ENCODE measurements at regions not wholly inside any gene's neighbourhood (a gene's known extent, or its start where the extent isn't known, plus 50 kb on each side); places are given as distances from the start of the nearest gene placed in this dataset.

DNA sequence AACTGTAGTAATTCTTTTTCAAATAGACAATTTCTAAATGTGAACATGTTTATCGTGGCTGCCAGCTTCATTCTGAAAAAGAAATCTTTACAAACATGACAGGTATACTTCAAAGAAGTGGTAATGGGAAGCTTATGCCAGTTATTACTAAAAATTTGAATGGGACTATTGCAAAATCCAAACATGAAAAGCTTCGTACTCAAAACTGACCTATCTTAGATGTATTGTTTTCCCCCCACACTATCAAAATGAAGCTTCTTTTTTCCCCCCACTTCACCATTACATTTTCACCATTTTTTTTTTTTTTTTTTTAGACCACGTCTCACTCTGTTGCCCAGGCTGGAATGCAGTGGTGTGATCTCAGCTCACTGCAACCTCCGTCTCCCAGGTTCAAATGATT lies 50.4 kb upstream of the SERTAD2 start:
- no peak for DNase-seq

DNA sequence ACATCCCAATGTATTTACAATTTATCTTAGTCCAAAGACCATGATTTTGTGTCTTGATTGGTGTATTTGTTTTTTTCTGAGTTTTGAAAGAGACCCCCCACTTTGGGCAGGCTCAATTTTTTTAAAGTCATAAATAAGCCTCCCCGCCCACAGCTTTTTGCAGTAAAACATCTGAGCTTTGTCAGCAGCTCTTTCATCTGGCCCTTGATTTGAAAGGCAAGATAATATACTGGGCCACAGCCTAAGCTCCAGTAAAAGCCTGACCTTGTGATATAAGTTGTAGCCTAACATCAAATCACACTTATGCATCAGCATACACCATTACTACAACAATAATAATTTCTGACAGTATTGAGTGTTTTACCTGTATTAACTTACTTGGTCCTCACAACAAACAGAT lies 51.3 kb upstream of the SERTAD2 start:
- no peak for DNase-seq

DNA sequence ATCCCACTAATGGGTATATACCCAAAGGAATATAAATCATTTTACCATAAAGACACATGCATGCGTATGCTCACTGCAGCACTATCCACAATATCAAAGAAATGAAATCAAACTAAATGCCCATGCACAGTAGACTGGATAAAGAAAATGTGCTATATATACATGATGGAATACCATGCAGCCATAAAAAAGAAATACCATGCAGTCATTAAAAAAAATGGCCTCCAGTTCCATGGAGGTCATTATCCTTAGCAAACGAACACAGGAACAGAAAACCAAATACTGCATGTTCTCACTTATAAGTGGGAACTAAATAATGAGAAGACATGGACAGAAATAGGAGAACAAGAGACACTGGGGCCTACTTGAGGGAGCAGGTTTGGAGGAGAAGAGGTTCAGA lies 53.6 kb upstream of the SERTAD2 start:
- DNase-seq = no peak

DNA sequence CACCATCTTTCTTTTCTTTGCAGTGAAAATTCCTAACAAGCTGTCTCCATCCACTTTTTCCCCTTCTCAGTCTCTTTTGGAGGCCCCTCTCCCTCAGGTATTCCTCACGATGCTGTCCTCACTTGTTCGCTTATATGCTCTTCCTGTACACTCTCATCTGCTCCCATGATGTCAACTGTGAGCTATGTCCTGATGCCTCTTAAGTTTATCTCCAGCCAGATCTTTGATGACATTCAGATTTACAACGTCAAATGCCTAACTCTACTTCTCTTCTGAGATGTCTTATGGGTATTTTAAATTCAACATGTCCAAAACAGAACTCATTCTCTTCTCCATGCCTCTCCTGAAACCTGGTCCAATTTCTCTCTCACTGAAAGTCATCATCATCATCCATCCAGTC lies 55.1 kb upstream of the SERTAD2 start:
- no peak for DNase-seq

DNA sequence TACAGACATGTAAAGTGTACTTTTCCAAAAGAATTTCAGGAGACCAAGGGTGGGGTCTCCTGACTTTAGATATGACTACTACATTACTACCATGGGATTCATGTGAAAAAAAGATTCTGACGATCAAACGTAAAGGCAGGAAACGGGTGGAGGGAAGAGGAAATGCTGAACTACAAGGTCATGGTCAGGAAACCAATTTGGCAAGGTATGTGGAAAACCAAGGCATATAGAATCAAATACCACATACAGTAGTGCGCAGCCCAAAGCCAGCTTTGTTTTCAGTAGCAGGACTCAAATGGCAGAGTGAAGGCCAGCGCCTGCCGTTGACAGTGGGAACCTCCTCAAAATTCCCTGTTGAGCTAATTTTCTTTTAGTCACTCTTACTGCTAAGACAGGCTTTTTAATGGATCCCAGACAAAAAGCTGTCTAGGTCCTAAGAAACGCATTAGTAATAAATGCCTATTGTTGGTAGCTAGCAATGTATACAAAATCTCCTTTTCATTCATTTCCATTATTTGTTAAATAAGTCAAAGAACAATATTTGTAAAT lies 57.6 kb upstream of the SERTAD2 start:
- DNase-seq = no peak

DNA sequence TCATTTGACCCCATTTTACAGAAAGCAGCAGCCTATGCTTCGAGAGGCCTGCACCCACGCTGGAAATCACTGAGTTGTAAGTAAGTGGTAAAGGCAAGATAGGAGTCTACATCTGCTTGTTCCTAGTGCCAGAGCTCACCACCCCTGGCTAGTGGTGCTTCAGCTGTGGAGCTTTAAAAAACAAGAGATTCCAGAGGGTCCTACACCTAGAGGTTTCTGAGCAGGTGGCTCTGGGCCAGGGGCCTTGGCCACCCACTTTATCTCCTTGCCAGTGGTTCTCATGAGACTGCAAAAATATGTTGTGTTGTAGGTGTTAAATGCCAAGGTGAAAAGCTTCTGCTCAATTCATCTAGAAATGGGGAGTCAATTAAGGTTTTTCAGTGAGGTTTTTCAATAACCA lies 60.0 kb upstream of the SERTAD2 start:
- no peak for DNase-seq

DNA sequence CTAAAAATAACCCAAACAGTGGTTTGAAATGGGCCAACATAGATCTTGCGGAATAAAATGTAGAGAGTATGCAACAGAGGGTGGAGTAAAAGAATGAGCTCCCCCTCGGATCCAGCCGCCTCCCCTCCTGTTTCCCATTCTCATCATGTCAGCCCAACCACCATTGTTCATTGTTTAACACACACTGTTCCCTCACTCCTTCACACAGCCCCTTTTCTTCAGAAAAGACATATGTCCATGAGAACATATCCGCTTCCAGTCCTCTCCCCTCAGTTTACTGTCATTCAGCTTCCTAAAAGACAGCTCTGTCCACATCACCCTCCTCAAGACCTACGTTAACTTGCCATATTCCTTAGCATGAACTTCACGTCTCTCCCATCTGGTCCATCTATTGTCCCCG lies 62.9 kb upstream of the SERTAD2 start:
- no peak for DNase-seq

DNA sequence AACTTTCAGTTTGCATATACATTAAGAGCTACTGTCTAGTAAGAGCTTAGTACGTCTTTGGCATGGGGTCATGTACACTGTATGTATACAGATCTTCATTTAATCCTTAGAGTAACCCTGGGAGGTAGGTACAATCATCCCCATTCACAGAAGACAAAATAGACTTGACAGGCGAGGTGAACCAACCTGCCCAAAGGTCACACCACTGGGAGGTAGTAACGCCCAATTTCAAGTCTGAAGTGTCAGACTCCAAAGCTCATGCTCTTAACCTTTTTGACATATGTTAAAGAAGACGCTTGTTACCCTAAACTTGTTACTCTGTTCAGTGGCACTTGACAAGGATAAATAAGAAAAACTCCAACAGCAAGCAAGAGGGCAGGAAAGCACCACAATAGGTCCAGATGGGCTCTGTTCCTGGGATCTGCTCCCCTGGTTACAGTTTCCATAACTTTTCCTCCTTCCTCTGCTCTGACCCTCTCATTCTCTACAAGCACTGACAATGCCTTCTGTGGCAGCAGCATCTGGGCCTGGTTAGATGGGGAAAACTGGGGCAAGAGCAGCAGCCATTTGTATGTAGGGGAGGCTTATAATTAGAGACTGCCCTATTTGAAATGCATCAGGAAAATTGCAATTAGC lies 64.7 kb upstream of the SERTAD2 start:
- DNase-seq = no peak

DNA sequence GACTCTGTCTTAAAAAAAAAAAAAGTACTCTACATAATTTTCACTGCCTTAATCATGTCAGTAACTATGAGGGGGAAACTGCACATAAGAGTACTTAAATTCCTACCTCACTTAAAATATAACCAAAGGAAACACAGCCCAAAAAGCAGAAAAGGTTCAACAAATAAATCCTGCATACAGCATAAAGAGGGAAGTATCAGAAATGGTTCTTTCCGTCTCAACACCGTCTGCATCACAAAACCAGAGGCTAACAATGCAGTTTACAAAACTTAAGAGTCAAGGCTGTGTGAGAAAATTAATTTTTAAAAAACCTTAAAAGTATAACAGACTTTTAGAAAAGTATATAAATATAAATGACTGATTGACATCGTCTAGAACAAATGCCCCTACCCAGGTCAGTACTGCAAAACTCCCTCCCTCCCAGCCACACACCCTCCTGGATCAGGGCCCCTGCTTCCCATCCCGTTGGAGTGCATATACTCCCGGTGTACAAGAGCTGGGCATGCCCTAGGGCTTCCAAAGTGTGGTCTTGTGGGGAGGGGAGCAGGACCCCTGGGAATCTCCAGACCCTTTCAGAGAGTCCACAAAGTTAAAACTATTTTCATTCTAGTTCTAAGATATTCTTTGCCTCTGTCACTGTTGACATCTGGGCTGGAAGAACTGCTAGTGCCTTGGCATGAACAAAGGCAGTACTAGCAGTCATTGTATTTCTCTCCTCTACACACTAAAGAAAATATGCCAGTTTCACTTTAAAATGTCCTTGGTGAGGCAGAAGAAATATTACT lies 67.0 kb upstream of the SERTAD2 start:
- no peak for DNase-seq

DNA sequence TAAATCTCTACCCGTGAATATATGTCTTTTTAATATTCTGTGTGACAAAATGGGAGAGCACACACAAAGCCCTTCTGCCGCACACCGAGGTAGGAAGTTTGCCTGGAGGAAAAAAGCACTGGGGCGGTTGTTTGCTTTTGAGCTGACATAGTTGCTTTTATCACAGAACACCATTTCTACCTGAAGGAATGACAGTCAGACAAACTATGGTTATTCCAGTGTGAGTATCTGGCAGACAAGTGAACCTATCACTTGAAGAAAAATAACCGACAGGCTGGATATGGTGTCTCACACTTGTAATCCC lies 67.6 kb upstream of the SERTAD2 start:
- DNase-seq = no peak

DNA sequence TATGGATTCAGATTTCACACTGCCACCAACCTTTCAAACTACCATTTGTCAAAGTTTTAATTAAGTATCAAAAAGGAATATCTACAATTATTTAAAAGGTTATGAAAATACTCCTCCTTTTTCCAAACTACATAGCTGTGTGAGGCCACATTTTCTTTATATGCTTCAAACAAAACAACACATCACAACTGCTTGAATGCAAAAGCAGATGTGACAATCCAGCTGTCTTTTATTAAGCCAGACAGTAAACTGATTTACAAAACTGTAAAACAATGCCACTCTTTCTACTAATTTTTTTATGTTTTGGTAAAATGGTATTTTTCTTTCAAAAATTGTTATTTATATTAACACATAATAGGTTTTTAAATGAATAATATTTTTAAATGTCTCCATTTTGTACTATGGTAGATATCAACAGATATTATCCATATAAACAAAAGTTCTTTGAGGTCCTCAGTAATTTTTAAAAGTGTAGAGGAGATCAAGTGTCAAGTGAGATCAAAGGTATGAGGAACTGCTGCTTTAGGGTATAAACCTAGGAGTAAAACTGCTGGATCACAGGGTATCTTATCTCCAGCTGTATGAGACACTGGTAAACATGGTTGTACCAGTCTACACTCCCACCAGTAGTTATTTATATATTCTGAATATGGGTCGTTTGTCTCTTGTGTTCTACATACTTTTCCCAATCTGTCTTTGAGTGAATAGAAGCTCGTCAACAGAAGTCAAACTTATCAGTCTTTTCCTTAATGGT lies 68.8 kb upstream of the SERTAD2 start:
- no peak for DNase-seq

DNA sequence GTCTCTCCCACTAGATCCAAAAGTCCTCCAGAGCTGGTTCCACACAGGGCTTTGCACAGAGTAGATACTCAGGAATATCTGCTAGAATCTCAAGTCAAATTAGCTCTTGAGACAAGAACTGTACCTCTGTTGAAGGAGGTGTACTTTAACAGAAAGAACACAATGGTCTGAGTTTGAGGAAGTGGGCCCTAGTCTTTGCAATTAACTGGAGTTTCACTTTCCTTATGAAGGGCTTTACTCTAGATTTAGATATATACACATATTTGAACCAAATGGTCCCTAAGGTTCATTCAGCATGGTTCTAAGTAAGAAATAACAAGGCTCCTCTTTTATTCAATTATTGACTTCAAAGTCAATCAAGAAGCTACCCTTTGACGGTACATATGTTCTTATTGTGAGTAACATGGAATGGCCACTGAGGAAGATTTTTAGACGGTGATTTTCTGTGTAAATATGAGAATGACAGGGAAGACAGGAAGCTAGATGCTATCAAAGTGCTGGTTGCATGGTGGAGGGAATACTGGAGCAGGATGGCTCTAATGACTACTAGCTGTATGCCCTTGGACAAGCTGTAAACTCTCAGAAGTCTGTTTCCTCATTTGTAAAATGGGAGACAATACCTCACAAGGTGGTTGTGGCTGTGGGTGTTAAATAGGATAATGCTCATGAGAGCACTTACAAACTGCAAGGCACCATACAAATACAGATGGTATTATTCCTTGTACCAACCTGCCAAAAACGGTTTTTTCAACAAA lies 73.5 kb upstream of the SERTAD2 start:
- DNase-seq = no peak

DNA sequence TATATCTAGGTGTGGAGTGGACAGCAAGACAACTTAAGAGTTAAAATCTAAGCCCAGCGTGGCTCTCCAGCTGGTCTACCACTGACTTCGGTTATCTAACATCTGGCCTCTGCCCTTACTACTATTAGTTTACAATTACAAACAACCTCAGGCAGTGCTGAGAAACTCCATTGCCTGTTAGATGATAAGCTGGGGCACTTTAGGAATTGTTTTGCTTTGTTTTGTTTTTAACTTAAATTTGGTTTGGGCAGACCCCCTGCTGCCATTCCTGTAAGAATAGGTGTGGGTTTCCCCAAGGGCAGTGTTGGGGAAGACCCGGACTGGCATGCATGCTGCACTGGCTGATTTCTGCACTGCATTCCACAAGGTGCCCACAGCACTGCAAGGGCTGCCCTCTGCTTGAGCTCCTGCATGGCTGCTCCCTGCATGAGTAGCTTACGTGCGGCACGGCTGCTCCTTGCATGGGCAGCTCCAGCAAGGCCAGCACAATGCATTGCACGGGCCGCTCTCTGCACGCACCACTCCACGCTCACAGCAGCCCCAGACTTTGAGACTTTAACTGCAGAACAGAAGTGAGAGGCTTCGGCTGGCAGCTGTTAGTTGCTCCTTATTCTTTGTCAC lies 74.2 kb upstream of the SERTAD2 start:
- no peak for DNase-seq

DNA sequence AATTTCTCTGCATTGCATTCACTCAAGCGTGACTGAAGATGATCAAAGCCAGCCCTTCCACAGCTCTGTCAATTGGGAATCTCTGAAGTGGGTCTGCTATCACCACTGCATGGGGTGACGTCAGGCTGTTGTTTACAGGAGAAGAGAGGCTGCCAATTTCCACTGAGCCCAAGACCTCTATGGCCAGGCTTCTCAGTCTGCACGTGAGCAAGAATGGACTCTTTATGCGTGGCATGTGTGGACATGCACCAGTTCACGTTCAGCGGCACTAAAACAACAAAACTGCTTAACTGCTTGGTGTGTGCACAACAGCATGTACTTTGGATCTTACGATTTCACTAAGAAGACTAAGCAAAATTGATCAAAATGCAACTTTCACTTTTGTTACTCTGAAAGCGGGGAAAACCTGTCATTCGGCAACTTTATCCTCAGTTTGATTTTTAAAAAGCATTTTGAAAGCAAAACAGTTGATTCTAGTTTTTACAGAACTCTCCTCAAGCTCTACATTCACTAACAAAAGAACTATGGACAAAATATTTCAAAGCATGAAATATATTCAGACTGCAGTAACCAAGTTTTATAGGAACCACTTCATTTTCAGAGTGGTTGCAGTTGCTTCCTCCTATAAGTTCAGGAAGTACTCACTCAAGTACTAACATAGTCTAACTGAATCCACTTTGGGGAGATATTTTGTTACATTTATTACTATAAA lies 77.0 kb upstream of the SERTAD2 start:
- DNase-seq = peak; percentile 33

DNA sequence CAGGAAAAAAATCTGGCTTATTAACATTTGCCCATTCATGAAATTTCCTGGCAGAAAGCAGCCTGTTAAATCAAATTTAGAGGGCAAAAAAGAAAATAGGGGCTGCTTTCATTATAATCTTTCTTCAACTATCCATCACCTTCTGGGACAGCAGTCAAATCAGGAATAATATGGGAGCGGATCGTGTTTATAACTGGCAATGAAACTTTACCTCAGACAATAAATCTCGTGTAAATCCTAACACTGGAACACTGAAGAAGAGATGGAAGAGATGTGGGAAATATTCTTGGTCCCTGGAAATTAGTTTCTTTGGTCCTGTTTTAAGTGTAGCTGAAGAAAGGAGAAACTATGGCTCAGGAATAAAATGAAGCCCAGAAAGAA lies 77.5 kb upstream of the SERTAD2 start:
- DNase-seq = no peak

DNA sequence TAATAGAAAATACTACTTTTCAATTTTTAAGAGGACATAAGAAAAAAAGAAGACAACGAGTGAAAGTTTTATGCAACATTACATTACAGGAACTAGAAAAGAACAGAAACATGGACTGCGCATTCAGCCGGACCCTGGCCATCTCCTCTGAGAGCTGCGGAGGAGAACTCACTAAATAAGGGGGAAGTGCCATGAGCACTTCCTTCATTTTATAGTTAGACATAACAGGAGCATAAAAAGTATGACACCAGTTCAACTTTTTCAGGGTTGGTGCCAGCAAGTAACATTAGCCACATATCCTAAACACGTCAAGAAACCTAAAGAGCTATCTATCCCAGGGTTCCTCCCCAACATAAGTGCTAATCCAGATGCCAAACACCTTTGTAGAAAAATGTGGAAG lies 78.0 kb upstream of the SERTAD2 start:
- DNase-seq = no peak

DNA sequence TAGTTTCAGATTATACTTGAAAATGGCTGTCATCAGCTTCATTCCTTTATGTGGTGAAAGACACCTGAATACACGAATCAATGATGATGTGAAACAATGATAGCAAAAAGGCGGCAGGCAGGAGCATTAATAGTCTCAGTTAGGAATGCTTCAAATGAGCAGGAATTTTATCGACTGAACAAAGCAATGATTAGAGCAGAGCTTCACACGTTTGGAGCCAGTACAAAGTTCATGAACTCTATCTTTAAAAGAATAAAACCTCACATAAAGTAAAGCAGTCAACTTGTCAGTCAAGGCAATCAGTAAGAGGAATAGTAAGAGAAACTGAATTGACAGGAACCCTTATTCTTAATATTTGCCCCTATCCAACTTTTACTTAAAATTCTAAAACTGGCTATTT lies 78.4 kb upstream of the SERTAD2 start:
- no peak for DNase-seq

DNA sequence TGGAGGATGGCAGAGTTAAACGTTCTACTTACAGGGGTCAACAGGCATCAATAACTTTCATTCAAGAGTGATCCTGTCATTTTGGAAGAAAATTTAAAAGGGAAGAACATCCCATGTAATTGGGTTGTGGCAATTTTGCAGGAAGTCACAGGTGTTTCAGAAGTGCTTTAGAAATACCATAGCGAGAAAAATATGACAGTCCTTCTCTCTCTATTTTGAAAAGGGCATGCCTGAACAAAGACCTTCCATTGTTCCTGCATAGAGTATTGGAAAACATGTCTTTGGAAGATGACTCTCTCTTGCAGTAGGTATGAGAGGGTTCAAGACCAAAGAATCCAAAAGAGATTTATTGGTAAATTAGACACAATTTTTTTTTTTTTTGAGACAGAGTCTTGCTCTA lies 81.8 kb upstream of the SERTAD2 start:
- DNase-seq = no peak

DNA sequence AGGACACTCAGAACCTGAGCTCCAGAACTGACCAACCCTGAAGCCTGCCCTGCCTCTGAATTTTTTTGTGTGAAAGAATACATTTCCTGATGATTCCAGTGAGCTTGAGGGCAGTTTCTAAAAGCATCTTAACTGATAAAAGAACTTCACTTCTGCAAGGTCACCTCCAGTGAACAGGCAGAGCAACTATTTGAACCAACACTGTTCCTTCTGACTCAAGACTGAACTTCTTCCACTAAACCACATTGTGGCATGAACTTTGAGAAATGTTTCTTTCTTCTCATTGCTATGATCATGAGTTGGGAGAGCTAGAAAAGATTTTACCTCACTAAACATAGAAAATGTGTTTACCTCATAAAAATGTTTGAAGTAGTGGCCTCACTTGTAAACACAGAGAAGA lies 83.8 kb upstream of the SERTAD2 start:
- no peak for DNase-seq

DNA sequence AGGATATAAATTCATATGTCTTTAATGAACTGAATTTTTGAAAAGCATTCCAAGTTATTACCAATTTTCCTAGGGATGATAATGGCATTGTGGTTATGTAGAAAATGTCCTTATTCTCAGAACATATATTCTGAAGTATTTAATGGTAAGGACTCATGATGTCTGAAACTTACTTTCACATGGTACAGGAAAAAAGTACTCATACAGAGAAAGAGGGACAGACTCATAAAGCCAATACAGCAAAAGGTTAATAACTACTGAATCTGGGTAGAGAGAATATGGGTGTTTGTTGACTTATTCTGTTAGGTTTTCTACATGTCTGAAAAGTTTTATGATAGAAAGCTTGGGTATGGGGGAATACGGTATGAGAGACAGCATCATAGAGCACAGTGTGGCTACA lies 84.3 kb upstream of the SERTAD2 start:
- DNase-seq = no peak

DNA sequence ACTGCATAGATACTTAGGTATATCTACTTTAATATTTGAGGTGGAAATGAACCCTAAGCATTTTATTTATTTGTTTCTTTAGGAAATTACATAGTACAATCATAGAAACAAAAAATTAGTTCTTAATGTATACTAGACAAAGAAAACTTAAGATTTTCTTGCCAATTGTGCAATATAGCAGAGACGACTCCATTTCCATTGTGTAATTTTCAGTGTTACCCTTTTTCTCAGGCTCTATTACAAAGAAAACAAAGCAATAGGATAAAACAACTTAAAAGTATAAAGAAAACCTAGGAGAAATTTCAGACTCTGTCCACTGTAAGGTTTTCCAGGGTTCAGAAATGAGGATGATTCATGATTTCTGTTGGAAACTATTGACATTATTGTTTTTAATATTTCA lies 89.0 kb upstream of the SERTAD2 start:
- DNase-seq = no peak

DNA sequence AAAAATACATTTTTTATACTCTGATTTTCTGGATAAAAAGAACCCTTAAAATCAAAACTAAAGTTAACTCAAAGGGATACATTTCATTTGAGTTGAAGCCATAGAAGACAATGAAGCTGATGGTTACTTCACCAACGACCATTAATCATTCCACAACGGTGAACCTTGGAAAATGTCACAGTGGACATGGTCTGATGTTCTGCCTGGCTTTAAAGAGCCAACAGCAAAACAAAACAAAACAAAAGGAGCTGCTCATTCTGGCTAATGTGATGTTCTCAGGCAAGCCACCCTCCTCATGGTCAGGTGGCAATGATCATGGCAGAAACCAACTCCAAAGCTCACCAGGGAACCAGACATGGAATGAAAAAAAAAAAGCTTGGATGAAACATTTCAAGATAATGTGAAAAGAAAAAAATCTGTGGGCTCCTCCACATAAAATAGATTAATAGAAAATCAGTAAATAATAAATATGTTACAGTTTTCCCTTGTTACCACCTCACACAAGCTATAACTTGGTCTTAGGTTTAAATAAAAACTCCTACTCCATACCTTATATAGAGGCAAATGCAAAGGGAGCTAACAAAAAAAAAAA lies 90.1 kb upstream of the SERTAD2 start:
- no peak for DNase-seq

Data from activated CD8-positive, alpha-beta memory T cell treated with anti-CD3 and anti-CD28 coated beads, Interleukin-2, amount 50 U/mL, for 4 hours (primary cell).